SK-N-SH treated with all-trans-retinoic acid at 6 μM for 48 hours (cell line): ENCODE measurements at regions not wholly inside any gene's neighbourhood (a gene's known extent, or its start where the extent isn't known, plus 50 kb on each side); places are given as distances from the start of the nearest gene placed in this dataset.

Experiments used
- ATAC-seq: fragments of 200-7000 bp; cut with Tn5 transposase; 3 replicates; pipeline ENCODE4 v1.9.1; 2020; ENCODE audit warnings: mild to moderate bottlenecking, moderate library complexity
- BACH2 ChIP-seq: fragments of 250-450 bp; sonication (Bioruptor Pico); IDR thresholded peaks from 2 replicates; pipeline ENCODE4 v1.9.0; 2021; ENCODE audit warnings: mild to moderate bottlenecking, borderline replicate concordance
- CSDC2 ChIP-seq: fragments of 250-450 bp; sonication (Bioruptor Pico); IDR thresholded peaks from 2 replicates; pipeline ENCODE4 v1.5.0; 2020; ENCODE audit warnings: mild to moderate bottlenecking, moderate library complexity
- CSRNP3 ChIP-seq: fragments of 250-450 bp; sonication (Bioruptor Pico); IDR thresholded peaks from 2 replicates; pipeline ENCODE4 v1.5.1; 2021; ENCODE audit warnings: mild to moderate bottlenecking, moderate library complexity
- ESRRG ChIP-seq: fragments of 250-450 bp; sonication (Bioruptor Pico); IDR thresholded peaks from 2 replicates; pipeline ENCODE4 v1.6.1; 2021; ENCODE audit warnings: mild to moderate bottlenecking
- ISL1 ChIP-seq: fragments of 250-450 bp; sonication (Bioruptor Pico); IDR thresholded peaks from 2 replicates; pipeline ENCODE4 v2.1.2; 2022; ENCODE audit warnings: mild to moderate bottlenecking, moderate library complexity
- OSR1 ChIP-seq: fragments of 250-450 bp; sonication (Bioruptor Pico); IDR thresholded peaks from 2 replicates; pipeline ENCODE4 v1.8.0; 2022; ENCODE audit warnings: moderate library complexity, mild to moderate bottlenecking, inconsistent platforms
- SNAI2 ChIP-seq: fragments of 250-450 bp; sonication (Bioruptor Pico); IDR thresholded peaks from 2 replicates; pipeline ENCODE4 v1.5.0; 2020; ENCODE audit warnings: mild to moderate bottlenecking, moderate library complexity
- TCF4 ChIP-seq: fragments of 250-450 bp; sonication (Bioruptor Pico); IDR thresholded peaks from 2 replicates; pipeline ENCODE4 v1.8.0; 2021; ENCODE audit warnings: mild to moderate bottlenecking, moderate library complexity, borderline replicate concordance
- ZNF565 ChIP-seq: fragments of 450-650 bp; formaldehyde crosslinking; conservative IDR thresholded peaks from 2 replicates; pipeline ENCODE4 v1.5.0; 2020; ENCODE audit warnings: low read depth, mild to moderate bottlenecking, moderate library complexity
- ZNF70 ChIP-seq: fragments of 450-650 bp; formaldehyde crosslinking; IDR thresholded peaks from 2 replicates; pipeline ENCODE4 v1.5.0; 2020; ENCODE audit warnings: mild to moderate bottlenecking, moderate library complexity
- ZNF8 ChIP-seq: fragments of 450-650 bp; formaldehyde crosslinking; IDR thresholded peaks from 2 replicates; pipeline ENCODE4 v1.5.0; 2020; ENCODE audit warnings: mild to moderate bottlenecking, moderate library complexity
- TF ChIP-seq, protein P1 (sequence below): fragments of 250-450 bp; sonication (Bioruptor Pico); IDR thresholded peaks from 2 replicates; pipeline ENCODE4 v1.8.0; 2020; ENCODE audit warnings: mild to moderate bottlenecking, moderate library complexity, borderline replicate concordance
- TF ChIP-seq, protein P2 (sequence below): fragments of 250-450 bp; sonication (Bioruptor Pico); IDR thresholded peaks from 2 replicates; pipeline ENCODE4 v1.5.0; 2020; ENCODE audit warnings: mild to moderate bottlenecking, moderate library complexity
- TF ChIP-seq, protein P3 (sequence below): fragments of 250-450 bp; sonication (Bioruptor Pico); IDR thresholded peaks from 2 replicates; pipeline ENCODE4 v1.5.1; 2020; ENCODE audit warnings: low read depth, mild to moderate bottlenecking, moderate library complexity

GRCh38 chr3:13209634-13209997 is 136.4 kb upstream of the IQSEC1 start:
- ATAC-seq, result no peak
- TF ChIP-seq, protein P1, sequence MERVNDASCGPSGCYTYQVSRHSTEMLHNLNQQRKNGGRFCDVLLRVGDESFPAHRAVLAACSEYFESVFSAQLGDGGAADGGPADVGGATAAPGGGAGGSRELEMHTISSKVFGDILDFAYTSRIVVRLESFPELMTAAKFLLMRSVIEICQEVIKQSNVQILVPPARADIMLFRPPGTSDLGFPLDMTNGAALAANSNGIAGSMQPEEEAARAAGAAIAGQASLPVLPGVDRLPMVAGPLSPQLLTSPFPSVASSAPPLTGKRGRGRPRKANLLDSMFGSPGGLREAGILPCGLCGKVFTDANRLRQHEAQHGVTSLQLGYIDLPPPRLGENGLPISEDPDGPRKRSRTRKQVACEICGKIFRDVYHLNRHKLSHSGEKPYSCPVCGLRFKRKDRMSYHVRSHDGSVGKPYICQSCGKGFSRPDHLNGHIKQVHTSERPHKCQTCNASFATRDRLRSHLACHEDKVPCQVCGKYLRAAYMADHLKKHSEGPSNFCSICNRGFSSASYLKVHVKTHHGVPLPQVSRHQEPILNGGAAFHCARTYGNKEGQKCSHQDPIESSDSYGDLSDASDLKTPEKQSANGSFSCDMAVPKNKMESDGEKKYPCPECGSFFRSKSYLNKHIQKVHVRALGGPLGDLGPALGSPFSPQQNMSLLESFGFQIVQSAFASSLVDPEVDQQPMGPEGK, result no peak
- TF ChIP-seq SNAI2 (no peak), CSRNP3 (CRISPR knock-in tag) (no peak)
- TF ChIP-seq, protein P2, sequence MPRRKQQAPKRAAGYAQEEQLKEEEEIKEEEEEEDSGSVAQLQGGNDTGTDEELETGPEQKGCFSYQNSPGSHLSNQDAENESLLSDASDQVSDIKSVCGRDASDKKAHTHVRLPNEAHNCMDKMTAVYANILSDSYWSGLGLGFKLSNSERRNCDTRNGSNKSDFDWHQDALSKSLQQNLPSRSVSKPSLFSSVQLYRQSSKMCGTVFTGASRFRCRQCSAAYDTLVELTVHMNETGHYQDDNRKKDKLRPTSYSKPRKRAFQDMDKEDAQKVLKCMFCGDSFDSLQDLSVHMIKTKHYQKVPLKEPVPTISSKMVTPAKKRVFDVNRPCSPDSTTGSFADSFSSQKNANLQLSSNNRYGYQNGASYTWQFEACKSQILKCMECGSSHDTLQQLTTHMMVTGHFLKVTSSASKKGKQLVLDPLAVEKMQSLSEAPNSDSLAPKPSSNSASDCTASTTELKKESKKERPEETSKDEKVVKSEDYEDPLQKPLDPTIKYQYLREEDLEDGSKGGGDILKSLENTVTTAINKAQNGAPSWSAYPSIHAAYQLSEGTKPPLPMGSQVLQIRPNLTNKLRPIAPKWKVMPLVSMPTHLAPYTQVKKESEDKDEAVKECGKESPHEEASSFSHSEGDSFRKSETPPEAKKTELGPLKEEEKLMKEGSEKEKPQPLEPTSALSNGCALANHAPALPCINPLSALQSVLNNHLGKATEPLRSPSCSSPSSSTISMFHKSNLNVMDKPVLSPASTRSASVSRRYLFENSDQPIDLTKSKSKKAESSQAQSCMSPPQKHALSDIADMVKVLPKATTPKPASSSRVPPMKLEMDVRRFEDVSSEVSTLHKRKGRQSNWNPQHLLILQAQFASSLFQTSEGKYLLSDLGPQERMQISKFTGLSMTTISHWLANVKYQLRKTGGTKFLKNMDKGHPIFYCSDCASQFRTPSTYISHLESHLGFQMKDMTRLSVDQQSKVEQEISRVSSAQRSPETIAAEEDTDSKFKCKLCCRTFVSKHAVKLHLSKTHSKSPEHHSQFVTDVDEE (CRISPR knock-in tag), result no peak
- TF ChIP-seq, all 23 proteins: peak for 0

DNA sequence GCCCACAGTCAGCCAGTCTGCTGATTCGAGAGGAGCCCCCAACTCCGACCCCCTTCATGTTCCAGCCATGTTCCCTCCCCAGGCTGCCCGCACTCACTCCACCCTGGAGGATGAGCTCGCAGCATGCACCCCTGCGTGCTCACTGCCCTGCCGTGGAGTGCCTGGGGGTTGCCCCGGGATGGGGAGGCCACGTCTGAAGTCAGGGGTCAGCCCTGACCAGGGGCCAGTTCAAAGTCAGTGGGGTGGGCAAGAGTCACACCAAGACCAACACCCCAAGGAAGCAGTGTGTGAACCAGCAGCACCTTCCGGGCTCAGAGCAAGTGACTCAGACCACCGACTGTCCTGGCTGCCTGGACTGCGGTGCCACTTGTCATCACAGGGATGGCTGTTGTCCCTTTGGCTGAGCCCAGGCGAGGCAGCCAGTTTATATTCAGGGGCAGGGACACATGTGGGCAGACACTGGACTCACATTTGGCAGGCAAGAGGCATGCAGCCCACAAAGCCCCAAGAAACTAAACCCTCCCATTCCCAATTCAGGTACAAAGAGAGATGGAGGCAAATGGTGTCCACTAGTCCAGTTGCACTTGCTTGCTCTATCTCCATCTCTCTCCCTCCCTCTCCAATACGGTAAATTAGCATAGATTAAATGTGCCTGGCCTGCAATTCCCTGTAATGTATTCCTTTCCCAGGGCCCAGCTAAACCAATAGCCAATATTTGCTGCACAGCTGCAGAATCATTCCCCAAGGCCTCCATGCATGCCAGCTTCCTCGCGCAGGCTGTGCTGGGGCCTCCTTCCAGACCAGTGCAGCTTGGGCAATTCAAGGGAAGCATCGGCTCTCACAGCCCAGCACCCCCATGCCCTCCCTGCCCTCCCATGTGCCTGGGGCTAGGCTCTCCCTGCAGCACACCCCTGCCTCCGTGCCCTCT is 135.7 kb upstream of the IQSEC1 start:
- TF ChIP-seq BACH2 (CRISPR knock-in tag) (no peak), ZNF565 (CRISPR knock-in tag) (no peak), ZNF8 (CRISPR knock-in tag) (no peak), ESRRG (CRISPR knock-in tag) (no peak), CSDC2 (no peak), OSR1 (CRISPR knock-in tag) (no peak), ISL1 (no peak), ZNF70 (CRISPR knock-in tag) (no peak), CSRNP3 (CRISPR knock-in tag) (no peak), TCF4 (CRISPR knock-in tag) (no peak), SNAI2 (no peak)
- TF ChIP-seq, protein P2 (CRISPR knock-in tag), result no peak
- TF ChIP-seq, protein P1, result no peak
- TF ChIP-seq, protein P3, sequence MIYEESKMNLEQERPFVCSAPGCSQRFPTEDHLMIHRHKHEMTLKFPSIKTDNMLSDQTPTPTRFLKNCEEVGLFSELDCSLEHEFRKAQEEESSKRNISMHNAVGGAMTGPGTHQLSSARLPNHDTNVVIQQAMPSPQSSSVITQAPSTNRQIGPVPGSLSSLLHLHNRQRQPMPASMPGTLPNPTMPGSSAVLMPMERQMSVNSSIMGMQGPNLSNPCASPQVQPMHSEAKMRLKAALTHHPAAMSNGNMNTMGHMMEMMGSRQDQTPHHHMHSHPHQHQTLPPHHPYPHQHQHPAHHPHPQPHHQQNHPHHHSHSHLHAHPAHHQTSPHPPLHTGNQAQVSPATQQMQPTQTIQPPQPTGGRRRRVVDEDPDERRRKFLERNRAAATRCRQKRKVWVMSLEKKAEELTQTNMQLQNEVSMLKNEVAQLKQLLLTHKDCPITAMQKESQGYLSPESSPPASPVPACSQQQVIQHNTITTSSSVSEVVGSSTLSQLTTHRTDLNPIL, result no peak
- ATAC-seq, result no peak
